IPS-NIHi7 (cell line): ENCODE measurements at regions not wholly inside any gene's neighbourhood (a gene's known extent, or its start where the extent isn't known, plus 50 kb on each side); places are given as distances from the start of the nearest gene placed in this dataset.
"Not testable (repeated sequence)": the region's sequence is repeated elsewhere in the genome, so short reads cannot be mapped to it uniquely, and the experiment has no call there.

Experiments
- DNase-seq: peaks from one replicate; pipeline ENCODE4 v3.0.0; 2012; ENCODE audit warnings: mixed read lengths; ENCODE audit errors: extremely low spot score

GRCh38 chr15:39417366-39418134, 163.3 kb upstream of the THBS1 start:
- DNase-seq, result no peak

- no peak for DNase-seq
Observed at GRCh38 chr15:39419651-39420050, 161.2 kb upstream of the THBS1 start.

- DNase-seq, result not testable (repeated sequence)
Observed at GRCh38 chr15:39420123-39420852, 160.6 kb upstream of the THBS1 start.

GRCh38 chr15:39420853-39421192, 160.1 kb upstream of the THBS1 start:
- not testable (repeated sequence) for DNase-seq

- DNase-seq, result no peak
Observed at GRCh38 chr15:39426552-39427532, 154.0 kb upstream of the THBS1 start.

GRCh38 chr15:39427705-39428104, 153.2 kb upstream of the THBS1 start:
- DNase-seq, result no peak

GRCh38 chr15:39429898-39430357, 151.0 kb upstream of the THBS1 start:
- no peak for DNase-seq

- no peak for DNase-seq
Observed at GRCh38 chr15:39430389-39430788, 150.5 kb upstream of the THBS1 start.

GRCh38 chr15:39431376-39431775, 149.5 kb upstream of the THBS1 start:
- DNase-seq, result no peak

GRCh38 chr15:39432026-39432425, 148.9 kb upstream of the THBS1 start:
- no peak for DNase-seq

GRCh38 chr15:39432912-39433348, 147.9 kb upstream of the THBS1 start:
- DNase-seq, result no peak

- no peak for DNase-seq
Observed at GRCh38 chr15:39433376-39433775, 147.5 kb upstream of the THBS1 start.

- DNase-seq, result no peak
Observed at GRCh38 chr15:39434163-39434562, 146.7 kb upstream of the THBS1 start.

- DNase-seq, result no peak
Observed at GRCh38 chr15:39434751-39435238, 146.1 kb upstream of the THBS1 start.

- no peak for DNase-seq
Observed at GRCh38 chr15:39435244-39435643, 145.6 kb upstream of the THBS1 start.

- no peak for DNase-seq
Observed at GRCh38 chr15:39438260-39438659, 142.6 kb upstream of the THBS1 start.

GRCh38 chr15:39438799-39439592, 141.9 kb upstream of the THBS1 start:
- DNase-seq, result peak; percentile 20

- no peak for DNase-seq
Observed at GRCh38 chr15:39442898-39443297, 138.0 kb upstream of the THBS1 start.

- no peak for DNase-seq
Observed at GRCh38 chr15:39443659-39444219, 137.1 kb upstream of the THBS1 start.

GRCh38 chr15:39444735-39445470, 136.0 kb upstream of the THBS1 start:
- DNase-seq, result no peak
